Smooth muscle cell (in vitro differentiated cells): ENCODE measurements at regions not wholly inside any gene's neighbourhood (a gene's known extent, or its start where the extent isn't known, plus 50 kb on each side); places are given as distances from the start of the nearest gene placed in this dataset.

ENCODE experiments used
- DNase-seq: peaks from one replicate; lab custom pipeline; 2025; ENCODE audit not compliant: unreplicated experiment; lab: John Stamatoyannopoulos, UW
- H2AFZ ChIP-seq: fragments of 200-600 bp; sonication (generic); 2 replicates; pipeline ENCODE4 v1.6.0; 2016; ENCODE audit warnings: antibody characterized with exemption, low read depth, mild to moderate bottlenecking
- H3F3A ChIP-seq: fragments of 200-600 bp; sonication (generic); 2 replicates; pipeline ENCODE4 v1.6.0; 2017; ENCODE audit warnings: antibody characterized with exemption, low read depth
- H3K27ac ChIP-seq: fragments of 200-600 bp; sonication (generic); 2 replicates; pipeline ENCODE4 v1.5.1; 2016; ENCODE audit warnings: low read depth, mild to moderate bottlenecking
- H3K27me3 ChIP-seq: fragments of 200-600 bp; sonication (generic); 2 replicates; pipeline ENCODE4 v1.6.1; 2016; ENCODE audit warnings: low read depth, mild to moderate bottlenecking
- H3K36me3 ChIP-seq: fragments of 200-600 bp; sonication (generic); 2 replicates; pipeline ENCODE4 v1.5.1; 2016; ENCODE audit warnings: low read depth
- H3K4me1 ChIP-seq: fragments of 200-600 bp; sonication (generic); 2 replicates; pipeline ENCODE4 v1.5.1; 2016; ENCODE audit warnings: low read depth
- H3K4me2 ChIP-seq: fragments of 200-600 bp; sonication (generic); 2 replicates; pipeline ENCODE4 v1.6.0; 2016; ENCODE audit warnings: mild to moderate bottlenecking
- H3K4me3 ChIP-seq: fragments of 200-600 bp; sonication (generic); 2 replicates; pipeline ENCODE4 v1.5.1; 2016; ENCODE audit warnings: mild to moderate bottlenecking
- H3K79me2 ChIP-seq: fragments of 200-600 bp; sonication (generic); 2 replicates; pipeline ENCODE4 v1.6.0; 2016; ENCODE audit warnings: low read depth, mild to moderate bottlenecking
- H3K9ac ChIP-seq: fragments of 200-600 bp; sonication (generic); 2 replicates; pipeline ENCODE4 v1.6.0; 2016; ENCODE audit warnings: low read depth
- H3K9me3 ChIP-seq: fragments of 200-600 bp; sonication (generic); replicated peaks from 2 replicates; pipeline ENCODE4 v1.5.1; 2016; ENCODE audit warnings: low read depth
- H4K20me1 ChIP-seq: fragments of 200-600 bp; sonication (generic); 2 replicates; pipeline ENCODE4 v1.6.0; 2016; ENCODE audit warnings: low read depth
- CTCF ChIP-seq: fragments of 200-600 bp; sonication (generic); IDR thresholded peaks from 2 replicates; pipeline ENCODE4 v1.5.1; 2017; ENCODE audit warnings: borderline replicate concordance, mild to moderate bottlenecking, antibody characterized with exemption; ENCODE audit not compliant: insufficient read depth, poor library complexity, severe bottlenecking
- WGBS: methylation state at CpG from one replicate; pipeline ENCODE4 v1.1.7; 2016; ENCODE audit warnings: low lambda C conversion rate; 5-methylcytosine and 5-hydroxymethylcytosine counted together

GRCh38 chr12:124441443-124442194, 125.8 kb downstream of the NCOR2 start:
- Histone ChIP-seq H2AFZ (no peak overlapping the region), H3K27ac (peak overlapping the region; percentile 92), H4K20me1 (peaks cover 39% of the 10 kb centered on the region), H3K79me2 (peaks cover 16% of the 10 kb centered on the region), H3K4me1 (peaks cover 13% of the 10 kb centered on the region), H3K9me3 (no peaks in the 10 kb centered on the region), H3K27me3 (no peaks in the 10 kb centered on the region), H3K4me3 (no peak overlapping the region), H3K9ac (peak overlapping the region; percentile 67), H3K36me3 (no peaks in the 10 kb centered on the region), H3F3A (peaks cover 15% of the 10 kb centered on the region), H3K4me2 (peak overlapping the region; percentile 81)
- no peak for TF ChIP-seq CTCF
- peak; percentile 16 for DNase-seq
- WGBS, result 65% methylated on average over 18 of the region's 18 CpGs

DNA sequence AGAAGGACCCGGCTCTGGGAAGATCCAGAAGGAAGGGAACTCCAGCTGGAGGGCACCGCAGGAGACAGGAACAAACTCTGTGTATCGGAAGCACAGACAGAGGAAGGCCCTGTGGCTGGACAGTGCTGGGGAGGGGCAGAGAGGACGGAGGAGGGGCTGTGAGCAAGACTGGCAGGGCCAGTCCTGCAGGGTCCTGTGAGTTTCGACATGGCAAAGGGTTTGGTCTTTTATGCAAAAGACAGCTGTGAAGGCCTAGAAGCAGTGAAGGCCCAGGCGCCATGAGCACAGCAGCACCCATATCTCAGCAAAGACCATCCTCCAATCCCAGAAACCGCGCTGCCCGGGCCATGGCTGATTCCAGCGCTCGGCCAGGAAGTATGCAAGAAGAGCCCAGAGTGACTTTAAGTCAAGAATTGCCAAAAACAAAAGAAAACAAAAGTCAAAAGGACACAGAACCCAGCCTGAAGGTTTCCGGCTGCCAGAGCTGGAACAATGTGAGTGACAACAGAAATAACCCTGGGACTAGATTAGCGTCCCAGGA, 126.5 kb downstream of the NCOR2 start:
- 78% methylated on average over 13 of the region's 13 CpGs for WGBS
- H3K9ac ChIP-seq, result peak overlapping the region; percentile 67
- no peaks in the 10 kb centered on the region for H3K9me3 ChIP-seq
- H3K4me2 ChIP-seq, result peak overlapping the region; percentile 81
- peak overlapping the region; percentile 92 for H3K27ac ChIP-seq
- H3K4me3 ChIP-seq, result no peak overlapping the region
- no peak for DNase-seq
- no peaks in the 10 kb centered on the region for H3K36me3 ChIP-seq
- H3K4me1 ChIP-seq, result peaks cover 13% of the 10 kb centered on the region
- no peak for TF ChIP-seq CTCF
- H3F3A ChIP-seq, result peaks cover 15% of the 10 kb centered on the region
- peaks cover 11% of the 10 kb centered on the region for H3K79me2 ChIP-seq
- peaks cover 36% of the 10 kb centered on the region for H4K20me1 ChIP-seq
- H3K27me3 ChIP-seq, result no peaks in the 10 kb centered on the region
- no peak overlapping the region for H2AFZ ChIP-seq

- H3K27me3 ChIP-seq, result no peaks in the 10 kb centered on the region
- no peak overlapping the region for H2AFZ ChIP-seq
- peaks cover 37% of the 10 kb centered on the region for H4K20me1 ChIP-seq
- no peak for DNase-seq
- peaks cover 13% of the 10 kb centered on the region for H3K4me1 ChIP-seq
- WGBS, result 96% methylated on average over 13 of the region's 13 CpGs
- H3K9ac ChIP-seq, result peak overlapping the region; percentile 67
- no peak for TF ChIP-seq CTCF
- peak overlapping the region; percentile 81 for H3K4me2 ChIP-seq
- H3K4me3 ChIP-seq, result no peak overlapping the region
- peaks cover 15% of the 10 kb centered on the region for H3F3A ChIP-seq
- H3K9me3 ChIP-seq, result no peaks in the 10 kb centered on the region
- peaks cover 11% of the 10 kb centered on the region for H3K79me2 ChIP-seq
- H3K27ac ChIP-seq, result peak overlapping the region; percentile 92
- H3K36me3 ChIP-seq, result no peaks in the 10 kb centered on the region
These were observed 127.3 kb downstream of the NCOR2 start for GRCh38 chr12:124440031-124440626.
